ENCODE measurements at regions not wholly inside any gene's neighbourhood (a gene's known extent, or its start where the extent isn't known, plus 50 kb on each side); places are given as distances from the start of the nearest gene placed in this dataset.
A peak's percentile ranks its signal among the peaks of the same experiment; 100 is the strongest.

DNA sequence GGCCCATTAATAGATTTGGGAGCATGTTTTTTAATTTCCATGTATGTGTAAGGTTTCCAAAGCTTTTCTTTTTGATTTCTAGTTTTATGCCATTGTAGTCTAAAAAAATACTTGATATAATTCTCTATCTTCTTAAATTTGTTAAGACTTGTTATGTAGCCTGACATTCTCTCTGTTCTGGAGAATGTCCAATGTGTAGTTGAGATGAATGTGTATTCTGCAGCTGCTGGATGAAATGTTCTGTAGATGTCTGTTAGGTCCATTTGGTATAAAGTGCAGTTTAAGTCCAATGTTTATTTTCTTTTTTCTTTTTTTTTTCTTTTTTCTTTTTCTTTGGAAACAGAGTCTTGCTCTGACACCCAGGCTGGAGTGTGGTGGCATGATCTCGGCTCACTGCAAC is 378.5 kb upstream of the MAD2L1 start:
- no peak overlapping the region for H3K4me3 ChIP-seq (ENCODE audit: low read length)
- DNase-seq (ENCODE audit: low read depth): no peak
- TF ChIP-seq, protein P1, sequence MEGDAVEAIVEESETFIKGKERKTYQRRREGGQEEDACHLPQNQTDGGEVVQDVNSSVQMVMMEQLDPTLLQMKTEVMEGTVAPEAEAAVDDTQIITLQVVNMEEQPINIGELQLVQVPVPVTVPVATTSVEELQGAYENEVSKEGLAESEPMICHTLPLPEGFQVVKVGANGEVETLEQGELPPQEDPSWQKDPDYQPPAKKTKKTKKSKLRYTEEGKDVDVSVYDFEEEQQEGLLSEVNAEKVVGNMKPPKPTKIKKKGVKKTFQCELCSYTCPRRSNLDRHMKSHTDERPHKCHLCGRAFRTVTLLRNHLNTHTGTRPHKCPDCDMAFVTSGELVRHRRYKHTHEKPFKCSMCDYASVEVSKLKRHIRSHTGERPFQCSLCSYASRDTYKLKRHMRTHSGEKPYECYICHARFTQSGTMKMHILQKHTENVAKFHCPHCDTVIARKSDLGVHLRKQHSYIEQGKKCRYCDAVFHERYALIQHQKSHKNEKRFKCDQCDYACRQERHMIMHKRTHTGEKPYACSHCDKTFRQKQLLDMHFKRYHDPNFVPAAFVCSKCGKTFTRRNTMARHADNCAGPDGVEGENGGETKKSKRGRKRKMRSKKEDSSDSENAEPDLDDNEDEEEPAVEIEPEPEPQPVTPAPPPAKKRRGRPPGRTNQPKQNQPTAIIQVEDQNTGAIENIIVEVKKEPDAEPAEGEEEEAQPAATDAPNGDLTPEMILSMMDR (conservative IDR thresholded peaks at IDR 0.05; ENCODE audit: low read depth, low read length): no peak

DNA sequence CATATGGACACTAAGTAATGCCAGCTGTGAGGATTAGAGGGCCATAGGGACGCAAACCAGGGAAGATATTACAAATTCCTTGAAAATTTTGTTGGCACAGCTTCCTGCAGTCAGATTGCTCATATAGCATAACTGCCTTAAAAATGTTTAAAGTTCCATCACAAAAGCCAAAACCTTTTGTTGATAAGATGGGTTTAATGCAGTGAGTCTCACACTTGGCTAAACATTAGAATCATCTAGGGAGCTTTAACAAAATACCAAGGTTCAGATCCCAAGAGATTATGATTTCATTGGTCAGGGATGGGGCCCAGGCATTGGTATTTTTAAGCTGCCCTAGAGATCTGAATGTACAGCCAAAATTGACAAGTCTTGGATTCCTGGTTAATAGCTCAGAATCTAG is 376.5 kb upstream of the MAD2L1 start:
- peak; percentile 43 for DNase-seq (ENCODE audit: low read depth)
- no peak overlapping the region for H3K4me3 ChIP-seq (ENCODE audit: low read length)
- TF ChIP-seq, protein P1 (conservative IDR thresholded peaks at IDR 0.05; ENCODE audit: low read depth, low read length): no peak

DNA sequence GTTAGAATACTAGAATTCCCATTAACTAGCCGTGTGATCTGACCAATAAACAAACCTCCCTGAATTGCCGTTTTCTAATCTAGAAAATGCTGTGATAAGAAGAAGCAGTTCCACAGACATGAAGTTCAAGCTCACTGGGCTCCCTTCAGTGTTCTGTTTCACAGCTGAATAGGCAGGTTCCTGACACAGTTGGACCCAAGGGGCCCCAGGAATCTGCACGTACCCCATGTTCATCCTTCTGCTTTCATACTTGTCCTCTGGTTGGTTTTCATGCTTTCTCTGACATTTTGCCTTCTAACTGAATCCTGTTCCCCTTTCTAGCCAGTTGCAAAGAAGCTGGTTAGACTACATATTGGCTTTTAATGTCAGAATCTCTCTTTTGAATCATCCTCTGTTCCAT is 374.1 kb upstream of the MAD2L1 start:
- no peak overlapping the region for H3K4me3 ChIP-seq (ENCODE audit: low read length)
- TF ChIP-seq, protein P1 (conservative IDR thresholded peaks at IDR 0.05; ENCODE audit: low read depth, low read length): no peak
- DNase-seq (ENCODE audit: low read depth): no peak

DNA sequence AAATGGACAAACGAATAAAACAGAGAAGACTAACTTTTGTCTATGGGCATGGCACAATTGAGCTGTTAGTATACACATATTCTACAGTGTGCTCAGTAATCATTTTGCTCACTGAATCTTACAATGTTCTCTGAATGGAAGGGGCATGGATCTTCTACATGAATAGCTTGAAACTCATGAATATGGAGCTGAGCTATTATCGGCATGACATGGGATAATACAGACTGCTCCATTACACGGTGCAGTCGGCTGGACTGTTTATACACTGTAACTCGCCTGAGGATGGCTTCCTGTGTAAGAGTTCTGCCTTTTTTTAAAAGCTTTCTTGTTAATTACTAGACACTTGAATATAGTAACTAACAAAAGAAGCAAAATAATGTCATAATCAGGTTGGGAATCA is 368.5 kb upstream of the MAD2L1 start:
- H3K4me3 ChIP-seq (ENCODE audit: low read length): no peak overlapping the region
- TF ChIP-seq, protein P1 (conservative IDR thresholded peaks at IDR 0.05; ENCODE audit: low read depth, low read length): no peak
- no peak for DNase-seq (ENCODE audit: low read depth)

DNA sequence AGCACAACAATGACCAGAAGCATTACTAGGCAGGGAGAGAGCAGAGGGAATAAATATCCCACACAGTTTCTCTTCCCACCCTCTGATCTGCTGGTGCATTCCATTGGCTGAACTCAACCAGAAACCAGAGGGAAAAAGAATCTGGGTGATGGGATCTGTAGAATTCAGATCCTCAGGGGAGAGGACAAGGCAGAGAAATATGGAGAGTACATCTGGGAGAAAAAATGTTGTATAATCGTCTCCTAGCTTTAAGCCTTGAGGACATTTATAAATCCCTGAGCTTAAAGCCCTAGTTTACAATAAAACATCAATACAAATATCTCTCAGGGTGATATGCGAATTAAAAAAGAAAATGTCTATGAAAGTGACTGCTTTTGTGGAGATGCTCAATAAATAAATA is 368.1 kb upstream of the MAD2L1 start:
- H3K4me3 ChIP-seq (ENCODE audit: low read length): no peak overlapping the region
- no peak for DNase-seq (ENCODE audit: low read depth)

DNA sequence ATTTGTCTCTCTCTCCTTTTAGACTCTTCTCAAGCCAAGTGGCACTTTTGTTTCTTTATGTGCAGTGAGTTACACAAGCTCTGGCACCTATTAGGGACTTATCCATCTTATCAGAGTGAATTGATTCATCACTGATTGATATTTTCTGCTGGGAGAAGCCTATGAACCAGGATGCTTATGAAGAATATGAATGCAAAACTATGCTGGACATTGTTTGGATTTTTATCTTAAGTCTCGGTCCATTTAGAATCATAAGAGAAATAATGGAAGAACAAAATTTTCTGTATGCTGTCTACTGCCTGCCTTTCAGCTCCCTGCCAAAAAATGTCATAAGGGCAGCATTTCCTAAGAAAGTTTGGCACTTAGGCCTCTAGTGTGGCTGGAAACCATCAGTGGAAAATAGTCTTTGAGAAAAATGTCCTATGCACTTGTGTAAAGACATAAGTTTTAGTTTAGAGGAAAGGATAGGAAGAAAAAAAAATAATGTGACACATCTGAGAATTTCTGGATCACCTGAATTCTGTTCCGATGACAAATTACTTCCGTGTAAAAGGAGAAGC is 365.7 kb upstream of the MAD2L1 start:
- H3K4me3 ChIP-seq (ENCODE audit: low read length): no peak overlapping the region
- DNase-seq (ENCODE audit: low read depth): no peak
- TF ChIP-seq, protein P1 (conservative IDR thresholded peaks at IDR 0.05; ENCODE audit: low read depth, low read length): no peak

More for the DNA sequence above, 368.1 kb upstream of the MAD2L1 start:
- TF ChIP-seq, protein P1 (conservative IDR thresholded peaks at IDR 0.05; ENCODE audit: low read depth, low read length): no peak

DNA sequence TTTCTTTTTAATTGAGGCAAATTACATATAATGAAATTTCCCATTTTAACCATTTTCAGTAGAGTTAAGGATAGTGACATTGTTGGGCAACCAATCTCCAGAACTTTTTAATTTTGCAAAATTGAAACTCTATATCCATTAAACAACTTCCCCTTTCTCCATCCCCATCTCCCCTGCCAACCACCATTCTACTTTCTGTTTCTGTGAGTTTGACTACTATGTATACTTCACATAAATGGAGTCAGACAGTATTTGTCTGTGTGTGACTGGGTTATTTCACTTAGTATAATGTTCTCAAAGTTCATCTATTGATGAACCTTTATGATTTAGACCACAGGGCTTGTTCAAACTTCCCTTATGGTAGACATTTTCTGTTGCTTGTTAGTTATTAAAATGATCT is 364.5 kb upstream of the MAD2L1 start:
- no peak overlapping the region for H3K4me3 ChIP-seq (ENCODE audit: low read length)
- DNase-seq (ENCODE audit: low read depth): no peak
- TF ChIP-seq, protein P1 (conservative IDR thresholded peaks at IDR 0.05; ENCODE audit: low read depth, low read length): no peak

Measured in retinal pigment epithelial cell (primary cell).